DOHH2 (cell line): ENCODE measurements at regions not wholly inside any gene's neighbourhood (a gene's known extent, or its start where the extent isn't known, plus 50 kb on each side); places are given as distances from the start of the nearest gene placed in this dataset.

Source experiments
- EZH2phosphoT487 ChIP-seq: fragments of 200-600 bp; sonication (generic); IDR thresholded peaks from 2 replicates; pipeline ENCODE4 v1.6.1; 2017; ENCODE audit warnings: borderline replicate concordance, mild to moderate bottlenecking, antibody characterized with exemption, low read length, moderate library complexity, mixed read lengths
- TF ChIP-seq, protein P1 (sequence below): fragments of 200-600 bp; sonication (generic); IDR thresholded peaks from one replicate; pipeline ENCODE4 v1.5.1; 2014; ENCODE audit warnings: antibody characterized with exemption, mild to moderate bottlenecking, low read depth, low read length; ENCODE audit not compliant: poor library complexity, severe bottlenecking

DNA sequence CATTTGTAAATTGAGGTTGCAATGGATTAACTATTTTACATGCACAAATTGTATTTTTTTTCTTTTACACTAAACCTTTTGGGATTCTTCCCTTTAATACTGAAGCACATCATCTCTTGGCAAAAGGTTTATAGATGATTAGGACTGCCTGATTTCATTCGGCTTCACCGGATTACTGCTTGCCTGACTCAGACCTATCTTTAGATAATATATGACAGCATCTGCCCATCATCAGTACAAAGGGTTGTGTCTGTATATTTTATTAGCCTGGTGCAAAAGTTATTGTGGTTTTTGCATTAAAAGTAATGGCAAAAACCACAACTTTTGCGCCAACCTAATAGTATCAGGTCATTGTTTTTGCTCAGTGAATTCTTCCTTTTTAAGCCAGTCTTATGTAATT, 316.2 kb upstream of the HTR2A start:
- TF ChIP-seq, protein P1, sequence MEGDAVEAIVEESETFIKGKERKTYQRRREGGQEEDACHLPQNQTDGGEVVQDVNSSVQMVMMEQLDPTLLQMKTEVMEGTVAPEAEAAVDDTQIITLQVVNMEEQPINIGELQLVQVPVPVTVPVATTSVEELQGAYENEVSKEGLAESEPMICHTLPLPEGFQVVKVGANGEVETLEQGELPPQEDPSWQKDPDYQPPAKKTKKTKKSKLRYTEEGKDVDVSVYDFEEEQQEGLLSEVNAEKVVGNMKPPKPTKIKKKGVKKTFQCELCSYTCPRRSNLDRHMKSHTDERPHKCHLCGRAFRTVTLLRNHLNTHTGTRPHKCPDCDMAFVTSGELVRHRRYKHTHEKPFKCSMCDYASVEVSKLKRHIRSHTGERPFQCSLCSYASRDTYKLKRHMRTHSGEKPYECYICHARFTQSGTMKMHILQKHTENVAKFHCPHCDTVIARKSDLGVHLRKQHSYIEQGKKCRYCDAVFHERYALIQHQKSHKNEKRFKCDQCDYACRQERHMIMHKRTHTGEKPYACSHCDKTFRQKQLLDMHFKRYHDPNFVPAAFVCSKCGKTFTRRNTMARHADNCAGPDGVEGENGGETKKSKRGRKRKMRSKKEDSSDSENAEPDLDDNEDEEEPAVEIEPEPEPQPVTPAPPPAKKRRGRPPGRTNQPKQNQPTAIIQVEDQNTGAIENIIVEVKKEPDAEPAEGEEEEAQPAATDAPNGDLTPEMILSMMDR = no peak
- no peak for TF ChIP-seq EZH2phosphoT487
